ENCODE measurements at regions not wholly inside any gene's neighbourhood (a gene's known extent, or its start where the extent isn't known, plus 50 kb on each side); places are given as distances from the start of the nearest gene placed in this dataset.

GRCh38 chr1:214216779-214217178 lies 64.2 kb upstream of the SMYD2 start:
- TF ChIP-seq CUX1 (IDR thresholded peaks at IDR 0.05; ENCODE audit: insufficient replicate concordance, low read depth, low read length) (no peak), CTCF (IDR thresholded peaks at IDR 0.05 in 2 of 3, conservative IDR thresholded peaks at IDR 0.05 in 1 of 3; ENCODE audit: control insufficient read depth in 2 of 3, extremely low read depth in 1 of 3, insufficient read depth in 1 of 3, low read depth in 3 of 3, low read length in 3 of 3) (no peak), REST (IDR thresholded peaks at IDR 0.05; ENCODE audit: low read depth, low read length) (no peak), TCF7 (IDR thresholded peaks at IDR 0.05; ENCODE audit: borderline replicate concordance) (no peak), ZBTB4 (CRISPR knock-in tag; IDR thresholded peaks at IDR 0.05) (no peak), POLR2AphosphoS5 (IDR thresholded peaks at IDR 0.05; ENCODE audit: low read length) (no peak), PAX8 (IDR thresholded peaks at IDR 0.05) (no peak), RAD21 (IDR thresholded peaks at IDR 0.05; ENCODE audit: insufficient read depth, low read depth, low read length) (no peak), FOS (IDR thresholded peaks at IDR 0.05; ENCODE audit: borderline replicate concordance, extremely low read depth, insufficient read length) (no peak), USF2 (IDR thresholded peaks at IDR 0.05; ENCODE audit: borderline replicate concordance, low read depth, low read length) (no peak), RCOR1 (conservative IDR thresholded peaks at IDR 0.05; ENCODE audit: low read depth, low read length) (no peak), MAX (IDR thresholded peaks at IDR 0.05; ENCODE audit: low read depth, low read length) (no peak), SIN3A (IDR thresholded peaks at IDR 0.05; ENCODE audit: low read depth, low read length) (no peak)

Data from GM12878 (cell line).